ENCODE measurements at regions not wholly inside any gene's neighbourhood (a gene's known extent, or its start where the extent isn't known, plus 50 kb on each side); places are given as distances from the start of the nearest gene placed in this dataset.

GRCh38 chr6:10269814-10270472, 144.9 kb downstream of the TFAP2A start:
- H3K4me3 ChIP-seq (ENCODE audit: low read length), result no peak overlapping the region
- peaks cover 23% of the 10 kb centered on the region for H3K27me3 ChIP-seq (ENCODE audit: control insufficient read depth, insufficient read depth, low read length)
- WGBS (ENCODE audit: insufficient coverage, low lambda C conversion rate), result 60% methylated on average over 1 of the region's 6 CpGs
- no peak overlapping the region for H3K27ac ChIP-seq (ENCODE audit: low read length)
- no peaks in the 10 kb centered on the region for H3K36me3 ChIP-seq (ENCODE audit: control insufficient read depth, insufficient read depth, low read length)
- DNase-seq, result no peak
- H3K4me1 ChIP-seq (ENCODE audit: control insufficient read depth, insufficient read depth, low read length), result no peaks in the 10 kb centered on the region
- no peaks in the 10 kb centered on the region for H3K9me3 ChIP-seq (ENCODE audit: control insufficient read depth, low read depth, low read length)

GRCh38 chr6:10268611-10269310, 146.1 kb downstream of the TFAP2A start:
- 67% methylated on average over 1 of the region's 14 CpGs for WGBS (ENCODE audit: insufficient coverage, low lambda C conversion rate)
- Histone ChIP-seq H3K4me3 (ENCODE audit: low read length) (no peak overlapping the region), H3K4me1 (ENCODE audit: control insufficient read depth, insufficient read depth, low read length) (no peaks in the 10 kb centered on the region), H3K36me3 (ENCODE audit: control insufficient read depth, insufficient read depth, low read length) (no peaks in the 10 kb centered on the region), H3K9me3 (ENCODE audit: control insufficient read depth, low read depth, low read length) (no peaks in the 10 kb centered on the region), H3K27me3 (ENCODE audit: control insufficient read depth, insufficient read depth, low read length) (peaks cover 23% of the 10 kb centered on the region), H3K27ac (ENCODE audit: low read length) (no peak overlapping the region)
- DNase-seq, result no peak

DNA sequence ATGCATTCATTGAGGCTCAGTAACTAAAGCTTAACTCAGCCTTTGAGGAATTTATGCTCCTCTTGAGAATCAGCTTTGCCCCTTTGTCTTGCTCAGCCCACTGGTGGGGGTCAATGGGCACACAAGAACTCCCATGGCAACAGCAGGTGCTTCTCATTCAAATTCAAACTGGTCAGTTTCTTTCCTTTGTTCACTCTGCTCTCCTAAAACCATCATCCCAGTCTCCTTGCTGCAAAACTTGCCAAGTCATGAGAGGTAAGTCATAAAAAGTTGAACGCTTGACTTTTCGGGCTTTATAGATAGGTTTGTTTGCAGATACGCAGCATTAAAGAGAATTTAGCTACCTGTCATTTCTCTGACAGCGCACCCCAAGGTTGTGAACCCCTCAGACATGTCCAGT, 146.8 kb downstream of the TFAP2A start:
- no peak for DNase-seq
- Histone ChIP-seq H3K9me3 (ENCODE audit: control insufficient read depth, low read depth, low read length) (no peaks in the 10 kb centered on the region), H3K27ac (ENCODE audit: low read length) (no peak overlapping the region), H3K36me3 (ENCODE audit: control insufficient read depth, insufficient read depth, low read length) (no peaks in the 10 kb centered on the region), H3K4me1 (ENCODE audit: control insufficient read depth, insufficient read depth, low read length) (no peaks in the 10 kb centered on the region), H3K27me3 (ENCODE audit: control insufficient read depth, insufficient read depth, low read length) (peaks cover 23% of the 10 kb centered on the region), H3K4me3 (ENCODE audit: low read length) (no peak overlapping the region)
- WGBS (ENCODE audit: insufficient coverage, low lambda C conversion rate), result no CpG with 5 or more reads among the region's 4 CpGs

- Histone ChIP-seq H3K36me3 (ENCODE audit: control insufficient read depth, insufficient read depth, low read length) (no peaks in the 10 kb centered on the region), H3K27me3 (ENCODE audit: control insufficient read depth, insufficient read depth, low read length) (peaks cover 23% of the 10 kb centered on the region), H3K27ac (ENCODE audit: low read length) (no peak overlapping the region), H3K9me3 (ENCODE audit: control insufficient read depth, low read depth, low read length) (no peaks in the 10 kb centered on the region), H3K4me3 (ENCODE audit: low read length) (no peak overlapping the region), H3K4me1 (ENCODE audit: control insufficient read depth, insufficient read depth, low read length) (no peaks in the 10 kb centered on the region)
- DNase-seq, result no peak
- WGBS (ENCODE audit: insufficient coverage, low lambda C conversion rate), result 100% methylated on average over 1 of the region's 4 CpGs
Measured at GRCh38 chr6:10266462-10266861, 148.4 kb downstream of the TFAP2A start.

DNA sequence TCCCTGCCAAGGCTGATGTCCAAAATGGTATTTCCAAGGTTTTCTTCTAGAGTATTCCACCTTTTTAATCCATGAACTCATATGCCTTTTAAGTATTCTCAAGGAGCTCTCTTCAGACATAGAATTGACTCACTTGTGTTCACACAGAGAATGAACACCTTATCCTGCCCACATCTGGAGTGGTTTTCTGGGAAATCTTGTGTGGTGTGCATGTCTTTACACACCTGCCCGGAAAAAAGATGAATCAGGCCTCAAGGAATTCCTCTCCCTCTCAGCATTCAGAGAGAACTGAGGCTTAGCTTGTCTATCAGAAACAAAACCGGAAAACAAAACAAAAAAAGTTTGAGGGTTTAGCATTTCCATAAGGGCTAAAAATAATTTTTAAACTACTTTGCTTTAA, 148.8 kb downstream of the TFAP2A start:
- H3K27me3 ChIP-seq (ENCODE audit: control insufficient read depth, insufficient read depth, low read length), result peaks cover 23% of the 10 kb centered on the region
- H3K4me3 ChIP-seq (ENCODE audit: low read length), result no peak overlapping the region
- H3K4me1 ChIP-seq (ENCODE audit: control insufficient read depth, insufficient read depth, low read length), result no peaks in the 10 kb centered on the region
- no peak for DNase-seq
- H3K9me3 ChIP-seq (ENCODE audit: control insufficient read depth, low read depth, low read length), result no peaks in the 10 kb centered on the region
- WGBS (ENCODE audit: insufficient coverage, low lambda C conversion rate), result 86% methylated on average over 1 of the region's 2 CpGs
- H3K27ac ChIP-seq (ENCODE audit: low read length), result no peak overlapping the region
- no peaks in the 10 kb centered on the region for H3K36me3 ChIP-seq (ENCODE audit: control insufficient read depth, insufficient read depth, low read length)

GRCh38 chr6:10262505-10262904, 152.4 kb downstream of the TFAP2A start:
- peaks cover 3% of the 10 kb centered on the region for H3K27me3 ChIP-seq (ENCODE audit: control insufficient read depth, insufficient read depth, low read length)
- WGBS (ENCODE audit: insufficient coverage, low lambda C conversion rate), result no CpG with 5 or more reads among the region's 2 CpGs
- no peaks in the 10 kb centered on the region for H3K9me3 ChIP-seq (ENCODE audit: control insufficient read depth, low read depth, low read length)
- H3K36me3 ChIP-seq (ENCODE audit: control insufficient read depth, insufficient read depth, low read length), result no peaks in the 10 kb centered on the region
- DNase-seq, result no peak
- no peak overlapping the region for H3K27ac ChIP-seq (ENCODE audit: low read length)
- H3K4me1 ChIP-seq (ENCODE audit: control insufficient read depth, insufficient read depth, low read length), result no peaks in the 10 kb centered on the region
- H3K4me3 ChIP-seq (ENCODE audit: low read length), result no peak overlapping the region

GRCh38 chr6:10259671-10260070, 155.2 kb downstream of the TFAP2A start:
- 47% methylated on average over 2 of the region's 3 CpGs for WGBS (ENCODE audit: insufficient coverage, low lambda C conversion rate)
- DNase-seq, result no peak
- no peaks in the 10 kb centered on the region for H3K36me3 ChIP-seq (ENCODE audit: control insufficient read depth, insufficient read depth, low read length)

GRCh38 chr6:10258341-10258740, 156.5 kb downstream of the TFAP2A start:
- H3K36me3 ChIP-seq (ENCODE audit: control insufficient read depth, insufficient read depth, low read length), result no peaks in the 10 kb centered on the region
- WGBS (ENCODE audit: insufficient coverage, low lambda C conversion rate), result no CpG with 5 or more reads among the region's 1 CpG
- DNase-seq, result no peak
- no peaks in the 10 kb centered on the region for H3K9me3 ChIP-seq (ENCODE audit: control insufficient read depth, low read depth, low read length)
- no peaks in the 10 kb centered on the region for H3K27me3 ChIP-seq (ENCODE audit: control insufficient read depth, insufficient read depth, low read length)
- no peak overlapping the region for H3K27ac ChIP-seq (ENCODE audit: low read length)
- H3K4me3 ChIP-seq (ENCODE audit: low read length), result no peak overlapping the region
- H3K4me1 ChIP-seq (ENCODE audit: control insufficient read depth, insufficient read depth, low read length), result no peaks in the 10 kb centered on the region

More at GRCh38 chr6:10259671-10260070, 155.2 kb downstream of the TFAP2A start:
- no peak overlapping the region for H3K27ac ChIP-seq (ENCODE audit: low read length)
- H3K27me3 ChIP-seq (ENCODE audit: control insufficient read depth, insufficient read depth, low read length), result no peaks in the 10 kb centered on the region
- no peak overlapping the region for H3K4me3 ChIP-seq (ENCODE audit: low read length)
- no peaks in the 10 kb centered on the region for H3K9me3 ChIP-seq (ENCODE audit: control insufficient read depth, low read depth, low read length)
- H3K4me1 ChIP-seq (ENCODE audit: control insufficient read depth, insufficient read depth, low read length), result no peaks in the 10 kb centered on the region

- DNase-seq, result no peak
- H3K27me3 ChIP-seq (ENCODE audit: control insufficient read depth, insufficient read depth, low read length), result no peaks in the 10 kb centered on the region
- 80% methylated on average over 1 of the region's 3 CpGs for WGBS (ENCODE audit: insufficient coverage, low lambda C conversion rate)
- no peaks in the 10 kb centered on the region for H3K36me3 ChIP-seq (ENCODE audit: control insufficient read depth, insufficient read depth, low read length)
- peaks cover 2% of the 10 kb centered on the region for H3K4me1 ChIP-seq (ENCODE audit: control insufficient read depth, insufficient read depth, low read length)
- H3K4me3 ChIP-seq (ENCODE audit: low read length), result no peak overlapping the region
- H3K9me3 ChIP-seq (ENCODE audit: control insufficient read depth, low read depth, low read length), result no peaks in the 10 kb centered on the region
- H3K27ac ChIP-seq (ENCODE audit: low read length), result no peak overlapping the region
Measured at GRCh38 chr6:10256113-10256690, 158.7 kb downstream of the TFAP2A start.

DNA sequence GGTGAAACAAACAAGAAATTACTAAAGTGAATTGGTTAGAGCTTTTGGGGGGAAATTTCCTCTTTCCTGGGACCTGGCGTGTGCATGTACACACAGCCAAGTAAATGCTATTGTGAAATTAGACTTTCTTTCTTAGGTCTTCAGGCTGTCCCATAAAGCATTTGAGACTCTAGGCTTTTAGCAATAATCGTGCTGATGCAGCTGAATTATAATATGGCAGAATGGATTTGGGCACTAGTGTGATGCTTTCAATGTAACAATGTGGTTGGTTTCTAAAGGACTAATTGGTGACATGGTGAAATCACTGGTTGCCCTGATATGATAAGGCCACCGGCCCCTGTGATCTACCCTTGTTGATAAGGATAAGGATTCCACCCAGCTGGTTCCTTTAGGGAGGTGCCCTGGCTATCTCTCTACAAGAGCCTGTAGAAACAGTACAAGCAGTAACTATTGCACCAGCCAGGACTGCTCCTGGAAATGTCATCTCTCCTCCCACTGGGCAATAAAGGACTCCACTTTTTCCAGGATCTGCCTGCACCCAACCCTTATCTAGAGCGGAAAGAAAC, 164.1 kb downstream of the TFAP2A start:
- WGBS (ENCODE audit: insufficient coverage, low lambda C conversion rate), result no CpG with 5 or more reads among the region's 4 CpGs
- Histone ChIP-seq H3K27me3 (ENCODE audit: control insufficient read depth, insufficient read depth, low read length) (no peaks in the 10 kb centered on the region), H3K27ac (ENCODE audit: low read length) (no peak overlapping the region), H3K36me3 (ENCODE audit: control insufficient read depth, insufficient read depth, low read length) (no peaks in the 10 kb centered on the region), H3K4me1 (ENCODE audit: control insufficient read depth, insufficient read depth, low read length) (peaks cover 2% of the 10 kb centered on the region), H3K4me3 (ENCODE audit: low read length) (no peak overlapping the region), H3K9me3 (ENCODE audit: control insufficient read depth, low read depth, low read length) (no peaks in the 10 kb centered on the region)
- no peak for DNase-seq
